IPS-15b (cell line): ENCODE measurements at regions not wholly inside any gene's neighbourhood (a gene's known extent, or its start where the extent isn't known, plus 50 kb on each side); places are given as distances from the start of the nearest gene placed in this dataset.

Source experiments
- H3K27me3 ChIP-seq: one replicate; pipeline ENCODE4 v1.6.1; 2013; ENCODE audit warnings: low read length; ENCODE audit not compliant: control insufficient read depth, insufficient read depth
- H3K36me3 ChIP-seq: one replicate; pipeline ENCODE4 v1.6.1; 2013; ENCODE audit warnings: low read length; ENCODE audit not compliant: control insufficient read depth, insufficient read depth
- H3K4me1 ChIP-seq: one replicate; pipeline ENCODE4 v1.6.1; 2013; ENCODE audit warnings: mild to moderate bottlenecking, low read length; ENCODE audit not compliant: control insufficient read depth, insufficient read depth
- H3K4me3 ChIP-seq: one replicate; pipeline ENCODE4 v1.5.1; 2013; ENCODE audit warnings: low read depth, low read length
- H3K9ac ChIP-seq: one replicate; pipeline ENCODE4 v1.6.1; 2013; ENCODE audit warnings: low read depth, mild to moderate bottlenecking, low read length
- H3K9me3 ChIP-seq: one replicate; pipeline ENCODE4 v1.6.1; 2013; ENCODE audit warnings: mild to moderate bottlenecking, low read length; ENCODE audit not compliant: control insufficient read depth, insufficient read depth

DNA sequence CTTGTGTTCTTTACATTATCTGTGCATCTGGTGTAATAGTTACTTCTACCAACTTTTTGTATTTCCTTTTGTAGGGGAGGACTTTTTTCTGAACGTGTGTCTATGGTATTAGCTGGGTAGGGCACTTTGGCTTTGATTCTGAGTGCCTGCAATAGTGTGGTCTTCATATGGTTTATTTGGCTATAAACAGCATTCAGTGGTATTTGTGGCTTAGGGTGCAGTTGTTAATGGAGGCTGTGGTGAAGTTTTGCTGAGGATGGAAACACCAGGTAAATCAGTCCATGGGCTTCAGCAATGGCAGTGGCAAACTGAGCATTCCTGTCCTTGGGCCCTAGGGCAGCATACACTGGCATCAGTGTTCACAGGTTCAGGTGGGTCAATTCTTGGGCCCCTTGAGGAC, 230.6 kb upstream of the CTNNB1 start:
- Histone ChIP-seq H3K4me3 (no peak overlapping the region), H3K36me3 (no peaks in the 10 kb centered on the region), H3K9ac (no peak overlapping the region), H3K4me1 (no peaks in the 10 kb centered on the region), H3K9me3 (no peaks in the 10 kb centered on the region), H3K27me3 (no peaks in the 10 kb centered on the region)

DNA sequence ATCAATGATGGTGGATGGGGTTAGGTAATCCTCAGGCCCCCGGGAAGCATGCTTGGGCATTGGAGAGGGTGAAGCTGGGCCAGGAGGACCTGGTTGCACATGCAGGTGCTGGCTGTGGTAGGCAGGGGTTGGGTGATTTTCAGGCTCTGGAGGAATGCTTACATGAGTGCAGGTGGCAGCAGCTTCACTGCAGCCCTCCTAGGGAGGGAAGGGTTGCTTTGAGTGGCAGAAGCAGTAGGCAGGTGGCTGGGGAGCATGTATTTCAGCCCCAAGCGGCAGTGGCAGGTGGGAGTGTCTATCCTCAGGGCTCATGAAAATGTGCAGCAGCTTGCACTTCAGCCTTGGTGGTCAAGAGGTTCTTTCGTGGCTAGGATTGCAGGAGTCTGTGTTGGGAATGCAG, 230.0 kb upstream of the CTNNB1 start:
- H3K9ac ChIP-seq: no peak overlapping the region
- H3K4me1 ChIP-seq: no peaks in the 10 kb centered on the region
- no peaks in the 10 kb centered on the region for H3K27me3 ChIP-seq

DNA sequence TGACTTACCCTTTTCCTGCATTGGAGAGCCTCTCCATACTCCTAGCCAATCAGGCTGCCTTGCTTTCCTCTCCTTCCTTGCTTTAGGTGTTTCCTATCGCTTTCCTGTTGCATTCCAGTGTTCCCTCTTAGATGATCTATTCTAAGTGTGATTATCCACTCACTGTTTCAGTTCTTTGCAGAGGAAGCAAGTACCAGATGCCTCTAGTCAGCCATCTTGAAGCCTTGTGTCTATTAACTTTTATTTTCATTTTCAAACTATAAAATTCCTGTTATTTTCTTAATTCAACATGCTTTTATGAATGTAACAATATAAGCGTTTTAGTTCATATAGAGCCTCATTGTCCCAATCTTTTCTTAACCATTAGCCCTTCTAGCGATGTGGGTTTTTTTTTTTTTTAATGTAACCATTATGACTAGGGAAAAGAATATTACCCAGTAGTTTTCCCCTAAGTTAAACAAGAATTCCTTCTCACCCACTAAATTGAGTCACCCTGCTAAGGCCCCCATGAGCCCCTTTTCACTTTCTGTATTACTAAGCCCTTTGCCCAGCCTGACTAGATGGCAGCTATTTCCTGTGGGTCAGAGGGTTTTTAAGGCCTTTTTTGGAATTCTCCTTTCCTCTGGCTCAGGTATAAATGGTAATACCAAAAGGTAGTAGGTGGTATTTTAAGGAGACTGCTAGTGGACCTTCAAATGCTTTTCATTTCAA, 229.4 kb upstream of the CTNNB1 start:
- Histone ChIP-seq H3K36me3 (no peaks in the 10 kb centered on the region), H3K4me3 (no peak overlapping the region), H3K9me3 (no peaks in the 10 kb centered on the region), H3K27me3 (no peaks in the 10 kb centered on the region), H3K9ac (no peak overlapping the region), H3K4me1 (no peaks in the 10 kb centered on the region)

More for the DNA sequence above, 230.0 kb upstream of the CTNNB1 start:
- no peak overlapping the region for H3K4me3 ChIP-seq
- no peaks in the 10 kb centered on the region for H3K36me3 ChIP-seq
- no peaks in the 10 kb centered on the region for H3K9me3 ChIP-seq

DNA sequence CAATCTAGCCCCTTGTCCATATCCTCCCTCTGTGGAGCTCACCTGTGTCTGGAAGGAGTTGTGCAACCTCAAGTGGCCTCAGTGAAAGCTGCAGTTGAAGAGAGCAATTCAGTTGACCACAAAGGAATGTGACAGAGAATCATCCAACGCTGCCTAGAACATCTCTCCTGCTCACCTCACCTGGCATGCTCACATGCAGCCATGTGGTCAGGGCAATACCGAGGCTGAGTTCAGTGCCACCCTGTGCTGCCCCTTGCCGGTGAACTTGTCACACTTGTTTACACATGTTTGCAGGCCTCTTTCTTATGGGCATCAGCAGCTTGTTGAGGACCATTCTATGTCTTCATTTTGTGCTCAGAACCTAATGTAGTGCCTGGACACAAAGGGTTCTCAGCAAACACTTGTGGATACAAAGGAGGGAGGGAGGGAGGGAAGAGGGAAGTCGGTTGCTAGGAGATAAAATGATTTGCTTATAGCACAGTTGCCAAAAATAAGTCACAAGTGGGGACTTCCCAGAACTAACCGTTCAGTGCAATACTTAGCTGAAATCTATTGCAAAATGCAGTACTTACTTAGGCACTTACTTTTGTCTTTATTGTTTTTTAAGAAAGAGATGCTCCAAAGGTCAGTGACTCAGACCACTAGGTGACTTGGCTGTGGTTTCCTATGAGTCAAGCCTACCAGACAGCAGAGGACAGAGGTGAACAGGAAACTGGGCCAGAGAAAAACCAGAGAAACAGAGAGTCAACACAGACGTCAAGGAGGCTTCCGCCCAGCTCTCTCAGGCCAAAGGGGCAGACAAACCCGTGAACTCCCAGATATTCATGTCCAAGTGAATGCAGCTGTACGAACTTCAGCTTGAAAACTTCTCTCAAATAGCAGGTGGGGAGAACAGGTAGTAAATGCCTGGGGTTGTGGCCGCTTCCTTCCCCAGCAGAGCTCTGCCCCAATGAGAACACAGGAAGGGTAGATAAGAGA, 227.8 kb upstream of the CTNNB1 start:
- no peaks in the 10 kb centered on the region for H3K36me3 ChIP-seq
- H3K27me3 ChIP-seq: no peaks in the 10 kb centered on the region
- no peak overlapping the region for H3K9ac ChIP-seq
- H3K4me3 ChIP-seq: no peak overlapping the region
- no peaks in the 10 kb centered on the region for H3K9me3 ChIP-seq
- H3K4me1 ChIP-seq: no peaks in the 10 kb centered on the region

DNA sequence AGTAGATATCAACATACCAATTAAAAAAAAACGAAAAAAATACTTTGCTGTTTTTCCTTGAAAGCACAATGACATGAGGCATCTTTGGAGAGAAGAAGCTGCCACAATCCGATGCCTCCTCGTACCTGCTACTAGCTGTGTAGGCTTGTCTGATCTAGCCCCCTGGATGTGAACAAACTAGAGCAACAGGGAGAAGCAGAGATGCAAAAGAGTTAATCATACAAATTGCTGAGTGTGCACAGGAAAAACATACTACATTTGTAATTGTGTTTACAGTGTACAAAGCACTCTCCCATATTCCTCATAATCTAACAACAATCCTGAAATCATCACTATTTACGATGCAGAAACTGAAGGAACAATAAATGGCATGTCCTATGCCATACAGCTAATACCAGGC, 227.0 kb upstream of the CTNNB1 start:
- H3K9me3 ChIP-seq: no peaks in the 10 kb centered on the region
- H3K27me3 ChIP-seq: no peaks in the 10 kb centered on the region

DNA sequence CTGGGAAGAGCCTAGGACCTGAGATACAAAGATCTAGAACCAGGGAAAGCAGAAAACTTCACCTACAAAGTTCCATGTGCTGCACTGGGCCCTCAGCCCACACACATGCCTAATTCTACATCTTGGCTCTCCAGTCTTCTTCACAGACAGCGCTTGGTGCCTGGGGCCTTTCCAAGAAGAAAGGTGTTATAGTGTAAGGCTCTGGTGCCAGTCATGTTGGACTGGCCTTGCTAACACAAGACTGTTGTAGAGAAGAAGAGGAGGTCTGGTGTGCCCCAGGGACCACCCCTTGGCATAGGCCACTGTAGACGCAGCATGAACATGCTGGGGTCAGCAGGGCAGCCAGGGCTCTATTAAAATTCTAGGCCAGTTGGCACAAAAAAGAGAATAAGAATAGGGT, 226.2 kb upstream of the CTNNB1 start:
- Histone ChIP-seq H3K9ac (no peak overlapping the region), H3K36me3 (no peaks in the 10 kb centered on the region), H3K27me3 (no peaks in the 10 kb centered on the region), H3K4me1 (no peaks in the 10 kb centered on the region), H3K4me3 (no peak overlapping the region), H3K9me3 (no peaks in the 10 kb centered on the region)

More for the DNA sequence above, 227.0 kb upstream of the CTNNB1 start:
- no peaks in the 10 kb centered on the region for H3K36me3 ChIP-seq
- H3K4me1 ChIP-seq: no peaks in the 10 kb centered on the region
- no peak overlapping the region for H3K9ac ChIP-seq
- no peak overlapping the region for H3K4me3 ChIP-seq

DNA sequence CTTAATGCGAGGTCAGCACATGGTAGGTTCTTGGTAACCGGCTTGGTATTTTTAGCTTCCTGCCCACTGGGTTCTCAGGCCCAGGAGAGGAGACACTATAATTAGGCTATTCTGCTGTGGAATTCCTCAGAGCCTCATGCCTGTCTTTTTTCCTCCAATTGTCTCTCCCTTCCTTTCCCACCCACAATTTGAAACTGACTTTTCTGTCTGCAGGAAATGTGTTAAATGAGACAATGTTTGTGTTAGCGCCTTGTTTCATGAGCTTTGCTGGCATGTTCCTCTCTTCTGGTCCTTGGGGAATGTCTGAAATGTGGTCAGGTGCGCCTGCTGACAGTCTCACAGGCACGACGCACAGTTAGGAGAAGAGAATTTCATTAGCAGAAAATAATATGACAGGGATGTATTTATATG, 223.6 kb upstream of the CTNNB1 start:
- Histone ChIP-seq H3K9ac (no peak overlapping the region), H3K36me3 (no peaks in the 10 kb centered on the region), H3K4me3 (no peak overlapping the region), H3K4me1 (no peaks in the 10 kb centered on the region), H3K9me3 (no peaks in the 10 kb centered on the region), H3K27me3 (no peaks in the 10 kb centered on the region)

DNA sequence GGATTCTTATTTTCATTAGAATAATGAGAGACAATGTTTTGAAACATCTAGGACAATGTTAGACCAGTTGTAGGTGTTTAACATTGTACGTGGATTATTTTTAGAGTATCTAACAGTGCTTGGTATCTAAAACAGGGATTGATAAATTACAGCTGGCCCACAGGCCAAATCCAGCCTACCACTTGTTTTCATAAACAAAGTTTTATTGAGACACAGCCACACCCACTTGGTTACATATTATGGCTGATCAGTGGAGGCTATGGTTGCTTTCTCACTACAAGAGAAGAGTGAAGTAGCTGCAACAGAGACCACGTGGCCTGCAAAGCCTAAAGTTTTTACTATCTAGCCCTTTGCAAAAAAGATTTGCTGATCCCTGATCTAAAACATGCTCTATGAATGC, 223.1 kb upstream of the CTNNB1 start:
- Histone ChIP-seq H3K9ac (no peak overlapping the region), H3K36me3 (no peaks in the 10 kb centered on the region), H3K4me1 (no peaks in the 10 kb centered on the region), H3K27me3 (no peaks in the 10 kb centered on the region), H3K9me3 (no peaks in the 10 kb centered on the region), H3K4me3 (no peak overlapping the region)

DNA sequence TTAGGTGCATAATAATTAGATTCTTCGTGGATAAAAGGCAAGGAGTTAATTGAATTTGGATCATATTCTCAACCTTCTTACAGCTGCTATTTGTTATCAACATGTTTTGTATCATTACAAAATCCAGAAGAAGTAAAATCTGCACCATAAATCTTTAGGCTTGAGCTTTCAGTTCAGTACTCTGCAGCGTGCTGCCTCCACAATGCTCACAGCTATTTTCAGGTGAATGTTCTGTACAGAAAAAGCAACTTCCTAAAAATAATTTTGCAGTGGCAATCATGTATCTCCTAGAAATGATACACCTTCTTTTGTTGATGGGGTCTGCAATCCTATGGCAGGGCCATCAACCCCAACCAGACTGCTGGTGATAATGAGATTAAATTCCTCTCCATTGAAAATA, 220.9 kb upstream of the CTNNB1 start:
- no peaks in the 10 kb centered on the region for H3K9me3 ChIP-seq
- H3K4me1 ChIP-seq: no peaks in the 10 kb centered on the region
- no peak overlapping the region for H3K9ac ChIP-seq
- no peaks in the 10 kb centered on the region for H3K27me3 ChIP-seq
- no peak overlapping the region for H3K4me3 ChIP-seq
- H3K36me3 ChIP-seq: no peaks in the 10 kb centered on the region

DNA sequence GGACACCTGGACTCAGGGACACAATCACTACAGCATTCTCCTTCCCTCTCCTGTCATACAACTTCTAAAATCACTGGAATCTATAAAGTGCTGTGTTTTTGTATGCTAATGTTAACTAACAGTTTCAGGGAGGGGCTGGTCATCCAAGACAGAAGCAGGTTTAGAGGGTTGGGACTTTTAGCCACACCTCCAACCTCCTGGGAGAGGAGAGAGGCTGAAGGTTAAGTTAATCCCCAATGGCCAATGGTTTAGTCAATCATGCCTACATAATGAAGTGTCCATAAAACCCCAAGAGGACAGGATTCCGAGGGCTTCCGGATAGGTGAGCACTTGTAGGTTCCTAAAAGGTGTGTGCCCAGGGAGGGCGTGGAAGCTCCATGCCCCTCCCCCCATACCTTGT, 219.3 kb upstream of the CTNNB1 start:
- Histone ChIP-seq H3K27me3 (no peaks in the 10 kb centered on the region), H3K4me1 (no peaks in the 10 kb centered on the region), H3K4me3 (no peak overlapping the region), H3K36me3 (no peaks in the 10 kb centered on the region), H3K9ac (no peak overlapping the region), H3K9me3 (no peaks in the 10 kb centered on the region)

DNA sequence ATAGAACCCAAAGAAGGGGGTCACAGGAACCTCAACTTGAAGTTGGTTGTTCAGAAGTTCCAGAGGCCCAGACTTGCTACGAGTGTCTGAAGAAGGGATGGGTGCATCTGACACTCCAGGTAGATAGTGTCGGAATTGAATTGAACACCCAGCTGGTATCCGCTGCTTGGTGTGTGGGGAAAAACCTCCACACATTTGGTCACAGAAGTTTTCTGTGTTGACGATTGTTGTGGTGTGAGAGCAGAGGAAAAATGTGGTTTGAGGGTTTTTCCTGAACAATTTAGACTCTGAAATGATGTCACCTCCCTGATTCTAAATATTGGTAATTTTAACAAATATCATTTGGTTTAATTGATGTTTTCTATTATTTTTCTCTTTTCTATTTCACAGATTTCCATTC, 218.8 kb upstream of the CTNNB1 start:
- Histone ChIP-seq H3K9ac (no peak overlapping the region), H3K4me1 (no peaks in the 10 kb centered on the region), H3K9me3 (no peaks in the 10 kb centered on the region), H3K27me3 (no peaks in the 10 kb centered on the region), H3K36me3 (no peaks in the 10 kb centered on the region), H3K4me3 (no peak overlapping the region)

DNA sequence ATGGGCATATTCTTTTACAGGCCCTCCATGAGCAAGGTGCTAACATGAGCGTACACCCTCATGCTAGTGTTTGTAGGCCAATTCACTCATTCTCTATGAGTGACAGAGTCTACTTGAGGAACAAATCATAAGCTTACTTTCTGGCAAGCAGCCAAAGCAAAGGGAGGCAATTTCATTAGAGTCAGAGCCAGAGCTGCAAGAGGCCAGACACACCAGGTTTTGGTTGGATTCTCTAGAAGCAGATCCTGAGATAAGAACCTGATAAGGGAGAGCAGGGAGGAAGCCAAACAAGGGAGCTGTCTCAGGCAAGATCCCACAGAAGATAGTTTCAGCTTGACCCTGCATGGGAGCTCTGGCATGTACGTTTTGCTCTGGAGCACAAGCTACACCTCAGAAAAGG, 214.1 kb upstream of the CTNNB1 start:
- Histone ChIP-seq H3K27me3 (no peaks in the 10 kb centered on the region), H3K4me1 (no peaks in the 10 kb centered on the region), H3K4me3 (no peak overlapping the region), H3K36me3 (no peaks in the 10 kb centered on the region), H3K9ac (no peak overlapping the region), H3K9me3 (no peaks in the 10 kb centered on the region)
